ENCODE measurements at regions not wholly inside any gene's neighbourhood (a gene's known extent, or its start where the extent isn't known, plus 50 kb on each side); places are given as distances from the start of the nearest gene placed in this dataset.

DNA sequence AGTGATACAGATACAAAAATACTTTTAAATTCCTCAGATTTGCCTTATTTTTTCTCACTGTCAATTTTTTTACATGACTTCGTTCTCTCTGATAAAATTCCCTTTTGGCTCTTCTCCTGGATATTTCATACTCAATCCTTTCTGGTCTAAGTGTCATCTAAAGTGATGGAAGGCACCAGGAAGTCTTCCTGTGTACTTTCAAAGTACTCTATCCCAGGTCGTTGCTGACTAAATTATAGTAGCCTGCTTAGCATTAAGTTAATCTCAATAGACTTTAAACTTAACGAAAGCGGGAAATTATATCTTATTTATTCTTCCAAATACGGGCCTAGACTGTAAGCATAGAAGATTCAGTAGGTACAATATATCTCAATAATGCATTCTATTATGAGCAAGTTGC lies 67.8 kb downstream of the CASP12 start:
- no peak for DNase-seq

- DNase-seq = no peak
Observed at GRCh38 chr11:104830080-104830479, 68.2 kb downstream of the CASP12 start.

GRCh38 chr11:104826772-104827171 lies 71.5 kb downstream of the CASP12 start:
- DNase-seq = no peak

DNA sequence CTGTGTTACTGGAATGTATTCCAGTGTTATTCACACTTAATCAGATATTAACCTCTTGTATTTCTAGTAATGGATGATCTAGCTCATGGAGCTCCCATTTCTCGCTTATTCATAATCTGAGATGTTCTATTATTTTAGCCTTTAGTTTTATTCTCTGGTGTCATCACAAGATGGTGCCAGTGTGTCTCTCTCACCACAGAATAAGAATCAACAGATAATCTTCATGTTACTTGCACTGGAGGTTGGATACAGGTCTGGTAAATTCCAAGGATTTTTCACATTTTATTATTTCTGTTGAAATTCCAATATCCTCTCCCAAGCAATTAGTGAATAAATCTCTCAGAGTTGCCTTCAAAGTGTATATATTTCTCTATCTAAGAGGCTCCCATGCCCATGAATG lies 74.6 kb downstream of the CASP12 start:
- no peak for DNase-seq

- DNase-seq = no peak
Observed at GRCh38 chr11:104820431-104820830, 77.8 kb downstream of the CASP12 start.

- DNase-seq = no peak
Observed at GRCh38 chr11:104819603-104820002, 78.7 kb downstream of the CASP12 start.

- DNase-seq = no peak
Observed at GRCh38 chr11:104819107-104819506, 79.2 kb downstream of the CASP12 start.

DNA sequence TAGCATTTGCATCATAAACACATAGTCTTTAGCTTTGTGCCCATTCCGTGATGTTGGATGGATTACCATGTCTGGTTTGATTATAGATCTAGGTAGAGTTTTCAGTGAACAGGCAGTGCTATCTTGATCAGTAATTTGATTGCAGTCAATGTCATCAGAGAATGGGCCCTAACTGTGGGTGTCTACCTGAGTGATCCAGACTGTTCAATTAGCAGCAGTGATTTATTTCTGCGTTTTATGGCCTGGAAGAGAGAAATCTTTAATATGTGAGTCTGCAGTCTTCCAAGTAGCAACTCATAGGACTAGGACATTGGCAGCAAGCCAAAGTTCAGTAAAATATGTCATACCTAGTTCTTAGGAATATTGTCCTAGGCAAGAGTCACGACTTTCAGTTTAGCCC lies 80.3 kb downstream of the CASP12 start:
- DNase-seq = no peak

- DNase-seq = no peak
Observed at GRCh38 chr11:104813532-104813931, 84.7 kb downstream of the CASP12 start.

GRCh38 chr11:104812103-104812788 lies 86.0 kb downstream of the CASP12 start:
- DNase-seq = no peak

- no peak for DNase-seq
Observed at GRCh38 chr11:104803776-104804175, 94.5 kb downstream of the CASP12 start.

DNA sequence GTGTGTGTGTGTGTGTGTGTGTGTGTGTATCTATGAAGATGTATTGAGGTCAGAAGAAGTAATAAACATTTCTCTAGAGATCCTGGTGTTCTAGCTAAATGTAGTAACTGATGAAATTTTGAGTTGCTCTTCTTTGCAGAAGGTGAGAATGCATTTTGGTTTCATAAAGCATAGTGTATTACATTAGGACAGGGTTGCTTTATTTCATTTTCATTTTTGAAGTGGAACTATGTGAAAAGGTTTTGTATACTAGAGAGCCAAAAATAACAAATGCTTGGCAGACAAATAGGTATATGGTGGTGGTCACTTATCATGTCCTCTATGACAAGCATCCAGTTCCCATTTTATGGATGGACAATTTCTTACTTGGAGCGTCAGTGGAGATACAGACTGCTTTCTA lies 99.0 kb downstream of the CASP12 start:
- DNase-seq = no peak

DNA sequence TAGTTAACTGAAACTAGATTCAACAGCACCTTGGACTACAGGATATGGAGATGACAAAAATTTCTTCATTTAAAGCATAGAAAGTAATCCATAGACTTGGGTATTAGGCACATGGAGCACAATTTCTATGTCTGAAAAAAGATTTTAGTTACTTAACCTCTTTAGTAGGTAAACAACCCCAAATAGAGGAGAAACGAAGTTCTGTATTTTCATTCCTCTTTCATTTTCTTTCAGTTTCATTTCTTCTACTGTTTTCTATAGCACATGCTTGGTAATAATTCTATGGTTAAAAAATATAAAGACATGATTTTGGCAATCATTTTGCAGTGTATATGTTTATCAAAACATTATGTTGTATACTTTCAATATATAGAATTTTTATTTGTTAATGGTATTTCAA lies 99.5 kb downstream of the CASP12 start:
- no peak for DNase-seq

DNA sequence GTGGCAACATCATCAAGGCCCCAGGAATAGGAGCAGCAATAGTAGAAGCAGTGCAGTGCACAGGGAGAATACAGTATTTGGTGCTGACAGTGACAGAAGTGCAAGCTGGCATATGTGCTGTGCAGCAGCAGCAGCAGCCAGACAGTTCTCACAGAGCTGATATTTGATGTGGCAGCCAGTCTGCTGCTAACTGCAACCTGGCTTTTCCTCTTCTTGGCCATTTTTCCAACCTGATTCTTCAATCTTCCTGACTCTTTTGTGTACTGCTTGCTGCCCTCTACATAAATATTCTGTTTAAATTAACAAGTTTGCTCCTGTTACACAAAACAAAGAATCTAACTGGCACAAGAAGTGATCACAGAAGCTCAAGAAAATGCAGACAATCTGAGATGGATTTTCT lies 102.0 kb downstream of the CASP12 start:
- DNase-seq = no peak

DNA sequence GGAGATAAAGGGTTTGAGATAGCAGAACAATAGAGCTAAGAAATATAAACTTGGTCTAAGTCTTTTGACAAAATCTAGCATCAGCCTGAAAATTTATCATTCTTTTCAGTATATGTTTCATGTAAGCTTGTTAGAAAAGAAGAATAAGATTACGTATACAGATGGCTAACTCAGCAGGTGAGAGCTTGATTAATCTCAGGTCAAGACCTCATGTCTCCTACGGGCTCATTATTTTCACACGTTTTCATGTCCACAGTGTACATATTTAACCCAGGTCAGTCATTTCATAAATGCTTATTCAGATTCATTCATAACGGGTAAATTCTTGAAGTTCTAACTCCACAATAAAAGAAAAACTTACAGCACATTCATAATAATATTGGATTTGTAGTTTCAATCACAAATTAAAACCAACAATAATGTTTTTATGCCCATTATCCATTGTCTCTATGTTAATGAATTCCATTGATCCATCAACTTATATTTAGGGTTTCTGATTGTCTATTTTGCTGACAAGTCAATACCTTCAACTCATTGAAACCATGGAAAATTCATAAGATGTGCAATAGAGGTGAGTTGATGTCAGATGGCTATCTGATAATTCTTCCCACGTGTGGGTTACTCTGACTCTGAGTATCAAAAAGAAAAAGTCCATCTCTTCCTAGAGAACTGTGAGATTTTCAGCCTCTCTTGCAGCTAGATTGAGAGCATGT lies 102.6 kb downstream of the CASP12 start:
- no peak for DNase-seq

GRCh38 chr11:104792861-104793260 lies 105.4 kb downstream of the CASP12 start:
- DNase-seq = no peak

GRCh38 chr11:104791896-104792295 lies 106.4 kb downstream of the CASP12 start:
- no peak for DNase-seq

DNA sequence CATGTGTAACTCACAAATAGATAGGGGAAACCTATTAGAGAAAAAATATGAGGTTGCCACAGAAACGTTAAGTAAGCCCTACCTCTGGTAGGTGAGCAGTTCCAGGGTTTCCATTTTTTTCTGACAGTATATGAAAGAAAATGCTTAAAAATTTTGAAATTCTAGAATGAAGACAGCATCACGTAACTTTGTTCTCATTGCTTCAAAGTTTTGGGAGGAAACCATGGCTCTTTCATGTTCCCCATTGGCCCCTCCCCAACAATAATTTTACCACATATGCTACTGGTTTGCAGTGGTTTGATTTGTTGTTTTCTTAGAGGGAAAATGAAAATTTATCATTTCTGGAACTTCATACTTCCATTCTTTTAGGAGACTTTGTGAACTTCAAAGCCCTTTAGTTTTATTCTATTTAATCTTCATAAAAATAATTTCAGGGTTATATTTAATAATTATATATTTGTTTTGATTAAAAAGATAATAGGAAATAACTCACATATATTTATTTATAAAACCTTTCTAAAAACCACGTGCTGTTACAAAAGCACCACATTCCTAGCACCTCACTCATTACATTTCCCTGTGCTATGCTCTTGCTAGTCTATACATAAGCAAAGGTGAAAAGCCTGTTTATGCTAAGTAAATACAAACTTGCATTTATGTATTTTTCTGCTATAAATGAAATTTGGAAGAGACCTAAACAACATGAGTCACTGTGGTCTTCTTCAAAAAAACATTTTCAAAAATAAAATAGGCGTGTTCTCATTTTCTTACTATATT lies 113.4 kb downstream of the CASP12 start:
- DNase-seq = no peak

DNA sequence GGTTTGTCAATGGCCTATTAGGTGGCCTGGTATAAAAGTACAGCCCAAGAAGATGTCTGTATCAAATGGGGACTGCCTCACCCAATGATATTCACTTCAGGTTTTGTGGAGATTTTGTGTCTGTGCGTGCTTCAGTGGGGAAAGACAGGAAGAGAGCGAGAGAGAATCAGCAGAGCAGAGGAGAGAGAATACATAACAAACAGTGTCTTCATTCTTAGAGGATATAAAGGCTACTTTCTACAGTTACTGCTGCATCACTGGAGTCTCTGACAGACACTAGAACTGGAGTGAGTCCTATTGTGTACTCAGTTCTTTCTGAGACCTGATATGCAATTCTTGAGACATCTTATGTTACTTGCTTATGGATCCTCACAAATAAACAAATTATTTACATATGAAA lies 115.0 kb downstream of the CASP12 start:
- DNase-seq = no peak

DNA sequence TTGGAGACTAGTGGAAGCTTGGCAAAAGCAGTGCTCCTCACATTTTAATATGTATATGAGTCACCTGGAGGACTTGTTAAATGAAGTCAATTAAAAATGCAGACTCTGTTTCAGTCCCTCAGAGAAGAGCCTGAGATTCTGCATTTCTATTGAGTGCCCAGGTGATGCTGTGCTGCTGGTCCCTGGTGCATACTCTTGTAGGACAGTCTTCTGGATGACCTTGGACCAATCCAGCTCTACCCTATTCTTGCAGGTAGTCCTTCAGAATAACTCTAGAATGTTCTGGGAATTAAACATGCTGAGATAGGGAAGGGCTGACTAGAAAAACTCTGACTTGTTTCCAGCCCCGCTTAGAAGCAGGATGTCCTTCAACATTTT lies 115.9 kb downstream of the CASP12 start:
- no peak for DNase-seq

- no peak for DNase-seq
Observed at GRCh38 chr11:104781719-104782376, 116.4 kb downstream of the CASP12 start.

DNA sequence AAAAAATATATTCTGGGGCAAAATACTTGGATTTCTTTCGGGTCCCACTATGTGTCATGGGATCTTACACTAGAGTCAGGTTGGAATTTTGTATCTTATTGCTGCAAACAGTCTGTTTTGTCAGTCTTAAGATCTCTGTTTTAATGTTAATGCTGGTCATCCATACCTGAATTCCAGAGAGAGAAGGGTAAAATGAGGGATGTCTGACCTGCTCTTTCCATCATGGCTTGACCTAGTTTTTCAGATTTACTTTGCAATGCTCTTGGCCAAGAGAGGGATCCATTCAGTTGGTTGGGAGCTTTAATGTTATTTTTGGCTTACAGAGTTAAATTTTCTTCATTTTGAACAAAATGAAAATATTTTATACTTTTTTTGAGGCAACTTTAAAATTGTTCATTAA lies 117.2 kb downstream of the CASP12 start:
- no peak for DNase-seq

- no peak for DNase-seq
Observed at GRCh38 chr11:104776501-104777170, 121.6 kb downstream of the CASP12 start.

Measured in 8988T (cell line).